HEK293 (cell line): ENCODE measurements at regions not wholly inside any gene's neighbourhood (a gene's known extent, or its start where the extent isn't known, plus 50 kb on each side); places are given as distances from the start of the nearest gene placed in this dataset.
"Not testable (repeated sequence)": the region's sequence is repeated elsewhere in the genome, so short reads cannot be mapped to it uniquely, and the experiment has no call there.

Source experiments
- CTCF ChIA-PET: fragments of 350-600 bp; formaldehyde crosslinking; extraction: SDS; loops from one replicate; lab custom pipeline; 2021; ENCODE audit warnings: antibody characterized with exemption; lab: Yijun Ruan, JAX
- POLR2A ChIA-PET: fragments of 300-600 bp; formaldehyde crosslinking; extraction: SDS; loops from one replicate; lab custom pipeline; 2020; ENCODE audit warnings: antibody characterized with exemption, inconsistent platforms; lab: Yijun Ruan, JAX
- H3K27ac ChIP-seq: fragments of 200-500 bp; sonication (Bioruptor generic); 2 replicates; pipeline ENCODE4 v1.5.1; 2014; ENCODE audit warnings: low read depth, low read length, control low read depth, inconsistent platforms; ENCODE audit errors: extremely low read depth
- H3K36me3 ChIP-seq, 2 experiments: fragments of 200-500 bp in 1 of 2; sonication (Bioruptor generic) in 1 of 2; 1 replicate in 1 of 2; 2 replicates in 1 of 2; pipeline ENCODE4 v1.5.1; 2014 to 2017; ENCODE audit warnings: inconsistent platforms in 2 of 2, low read length in 2 of 2; ENCODE audit not compliant: control insufficient read depth in 2 of 2, insufficient read depth in 1 of 2
- H3K4me1 ChIP-seq: fragments of 200-500 bp; sonication (Bioruptor generic); 2 replicates; pipeline ENCODE4 v1.5.1; 2014; ENCODE audit warnings: mild to moderate bottlenecking, low read length, inconsistent platforms; ENCODE audit not compliant: control insufficient read depth, insufficient read depth
- H3K4me3 ChIP-seq: 2 replicates; pipeline ENCODE4 v1.5.1; 2011; ENCODE audit warnings: low read depth, mild to moderate bottlenecking, control low read depth, low read length, moderate library complexity
- H3K9me3 ChIP-seq: fragments of 200-500 bp; sonication (Bioruptor generic); 2 replicates; pipeline ENCODE4 v1.5.1; 2014; ENCODE audit warnings: low read depth, low read length, inconsistent platforms; ENCODE audit not compliant: control insufficient read depth, insufficient read depth
- GLI2 ChIP-seq: fragments of 450-650 bp; formaldehyde crosslinking; IDR thresholded peaks from 2 replicates; pipeline ENCODE4; 2017; ENCODE audit warnings: missing biosample characterization, missing genetic modification characterization, low read depth, borderline replicate concordance
- GLIS2 ChIP-seq: fragments of 450-650 bp; formaldehyde crosslinking; IDR thresholded peaks from 2 replicates; pipeline ENCODE4 v1.5.1; 2016; ENCODE audit warnings: missing biosample characterization, missing genetic modification characterization
- HIC1 ChIP-seq: fragments of 450-650 bp; formaldehyde crosslinking; IDR thresholded peaks from 2 replicates; pipeline ENCODE4 v1.5.1; 2016; ENCODE audit warnings: missing biosample characterization, missing genetic modification characterization
- HOXD13 ChIP-seq: sonication (generic); formaldehyde crosslinking; IDR thresholded peaks from 2 replicates; pipeline ENCODE4 v1.8.0; 2022; ENCODE audit warnings: missing genetic modification reagents, borderline replicate concordance
- PRDM4 ChIP-seq: fragments of 450-650 bp; formaldehyde crosslinking; IDR thresholded peaks from 2 replicates; pipeline ENCODE4 v1.5.1; 2017; ENCODE audit warnings: missing biosample characterization, missing genetic modification characterization
- RBAK ChIP-seq: fragments of 450-650 bp; formaldehyde crosslinking; IDR thresholded peaks from 2 replicates; pipeline ENCODE4 v1.5.1; 2016; ENCODE audit warnings: missing biosample characterization, missing genetic modification characterization
- SCRT1 ChIP-seq: fragments of 450-650 bp; formaldehyde crosslinking; IDR thresholded peaks from 2 replicates; pipeline ENCODE4 v1.5.1; 2016; ENCODE audit warnings: missing biosample characterization, missing genetic modification characterization, borderline replicate concordance
- SP3 ChIP-seq: fragments of 450-650 bp; formaldehyde crosslinking; IDR thresholded peaks from 2 replicates; pipeline ENCODE4 v1.5.1; 2016; ENCODE audit warnings: missing biosample characterization, missing genetic modification characterization
- ZFP3 ChIP-seq: fragments of 450-650 bp; formaldehyde crosslinking; IDR thresholded peaks from 2 replicates; pipeline ENCODE4 v1.5.1; 2016; ENCODE audit warnings: low read depth, missing biosample characterization, missing genetic modification characterization
- ZNF155 ChIP-seq: fragments of 450-650 bp; formaldehyde crosslinking; IDR thresholded peaks from 2 replicates; pipeline ENCODE4 v1.5.1; 2016; ENCODE audit warnings: missing biosample characterization, missing genetic modification characterization
- ZNF214 ChIP-seq: fragments of 450-650 bp; formaldehyde crosslinking; IDR thresholded peaks from 2 replicates; pipeline ENCODE4 v1.5.1; 2017; ENCODE audit warnings: missing biosample characterization, mild to moderate bottlenecking, missing genetic modification characterization, borderline replicate concordance
- ZNF324 ChIP-seq: fragments of 450-650 bp; formaldehyde crosslinking; IDR thresholded peaks from 2 replicates; pipeline ENCODE4 v1.5.1; 2016; ENCODE audit warnings: missing biosample characterization, missing genetic modification characterization
- ZNF354C ChIP-seq: fragments of 450-650 bp; formaldehyde crosslinking; IDR thresholded peaks from 2 replicates; pipeline ENCODE4 v1.5.1; 2016; ENCODE audit warnings: missing biosample characterization, missing genetic modification characterization, low read depth, borderline replicate concordance
- ZNF596 ChIP-seq: fragments of 450-650 bp; IDR thresholded peaks from 2 replicates; pipeline ENCODE4 v1.5.0; 2018; ENCODE audit warnings: missing biosample characterization, mild to moderate bottlenecking, missing genetic modification characterization, moderate library complexity
- ZNF658 ChIP-seq: fragments of 450-650 bp; formaldehyde crosslinking; IDR thresholded peaks from 2 replicates; pipeline ENCODE4; 2016; ENCODE audit warnings: missing biosample characterization, missing genetic modification characterization
- ZNF701 ChIP-seq: fragments of 450-650 bp; formaldehyde crosslinking; IDR thresholded peaks from 2 replicates; pipeline ENCODE4 v1.5.1; 2016; ENCODE audit warnings: missing biosample characterization, missing genetic modification characterization
- ZNF776 ChIP-seq: fragments of 450-650 bp; formaldehyde crosslinking; IDR thresholded peaks from 2 replicates; pipeline ENCODE4 v1.5.0; 2017; ENCODE audit warnings: missing biosample characterization, missing genetic modification characterization, borderline replicate concordance
- TF ChIP-seq, protein P1 (sequence below): fragments of 450-650 bp; formaldehyde crosslinking; IDR thresholded peaks from 2 replicates; pipeline ENCODE4 v1.5.1; 2016; ENCODE audit warnings: missing biosample characterization, missing genetic modification characterization

GRCh38 chr12:91249054-91249453, 66.4 kb upstream of the DCN start:
- Histone ChIP-seq H3K36me3 (no peaks in the 10 kb centered on the region), H3K4me1 (no peaks in the 10 kb centered on the region), H3K27ac (no peak overlapping the region), H3K4me3 (no peak overlapping the region)
- POLR2A ChIA-PET = no interaction called here
- no peak for TF ChIP-seq ZNF701 (tag by site-specific recombination)
- TF ChIP-seq GLI2 (tag by site-specific recombination) = no peak
- TF ChIP-seq ZNF324 = no peak
- no peak for TF ChIP-seq HOXD13 (CRISPR knock-in tag)
- TF ChIP-seq, protein P1, sequence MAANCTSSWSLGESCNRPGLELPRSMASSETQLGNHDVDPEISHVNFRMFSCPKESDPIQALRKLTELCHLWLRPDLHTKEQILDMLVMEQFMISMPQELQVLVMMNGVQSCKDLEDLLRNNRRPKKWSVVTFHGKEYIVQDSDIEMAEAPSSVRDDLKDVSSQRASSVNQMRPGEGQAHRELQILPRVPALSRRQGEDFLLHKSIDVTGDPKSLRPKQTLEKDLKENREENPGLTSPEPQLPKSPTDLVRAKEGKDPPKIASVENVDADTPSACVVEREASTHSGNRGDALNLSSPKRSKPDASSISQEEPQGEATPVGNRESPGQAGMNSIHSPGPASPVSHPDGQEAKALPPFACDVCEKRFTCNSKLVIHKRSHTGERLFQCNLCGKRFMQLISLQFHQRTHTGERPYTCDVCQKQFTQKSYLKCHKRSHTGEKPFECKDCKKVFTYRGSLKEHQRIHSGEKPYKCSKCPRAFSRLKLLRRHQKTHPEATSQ (tag by site-specific recombination) = no peak
- no peak for TF ChIP-seq SP3 (tag by site-specific recombination)
- no peak for TF ChIP-seq GLIS2 (tag by site-specific recombination)
- TF ChIP-seq ZNF596 (tag by site-specific recombination) = no peak
- TF ChIP-seq ZNF214 (tag by site-specific recombination) = no peak
- no peak for TF ChIP-seq ZFP3 (tag by site-specific recombination)
- no peak for TF ChIP-seq RBAK (tag by site-specific recombination)
- no peak for TF ChIP-seq ZNF354C (tag by site-specific recombination)
- no peak for TF ChIP-seq ZNF776 (tag by site-specific recombination)
- no peak for TF ChIP-seq PRDM4
- TF ChIP-seq SCRT1 (tag by site-specific recombination) = no peak
- no peak for TF ChIP-seq HIC1 (tag by site-specific recombination)
- TF ChIP-seq ZNF155 (tag by site-specific recombination) = no peak
- TF ChIP-seq ZNF658 (tag by site-specific recombination) = no peak
- TF ChIP-seq, all 188 proteins: peak for 0
- CTCF ChIA-PET = no interaction called here
- H3K9me3 ChIP-seq = no peaks in the 10 kb centered on the region

- H3K4me1 ChIP-seq, H3K9me3 ChIP-seq, H3K4me3 ChIP-seq, POLR2A ChIA-PET, H3K36me3 ChIP-seq, H3K27ac ChIP-seq: not testable (repeated sequence)
- CTCF ChIA-PET = interaction anchor here (0.5 kb wide), 1 partner anchor 212 kb away, joined by 3 read pairs; no protein-coding TSS in a partner anchor
Measured at GRCh38 chr12:91243177-91243576, 60.6 kb upstream of the DCN start.
